Vagina (tissue), 2 donors: ENCODE measurements at regions not wholly inside any gene's neighbourhood (a gene's known extent, or its start where the extent isn't known, plus 50 kb on each side); places are given as distances from the start of the nearest gene placed in this dataset.

Source experiments
- CTCF ChIP-seq, 3 experiments: fragments of 450-650 bp in 2 of 3; fragments of 200-600 bp in 1 of 3; sonication (generic) in 1 of 3; IDR thresholded peaks; one replicate each; pipeline ENCODE4 v1.5.1; 2017 to 2019; ENCODE audit warnings: antibody characterized with exemption in 3 of 3, mild to moderate bottlenecking in 2 of 3, moderate library complexity in 2 of 3
- POLR2A ChIP-seq, 2 donors: fragments of 450-650 bp; IDR thresholded peaks; one replicate each; pipeline ENCODE4 v1.6.1; 2017; ENCODE audit warnings: antibody characterized with exemption in 2 of 2, mild to moderate bottlenecking in 2 of 2, moderate library complexity in 2 of 2
- POLR2AphosphoS5 ChIP-seq, 2 donors: sonication (generic); formaldehyde crosslinking; IDR thresholded peaks; one replicate each; pipeline ENCODE4 v1.9.0; 2017; ENCODE audit warnings: antibody characterized with exemption in 2 of 2, mild to moderate bottlenecking in 2 of 2, low read depth in 1 of 2; ENCODE audit not compliant: insufficient read depth in 1 of 2

- TF ChIP-seq CTCF (IDR thresholded peaks at IDR 0.05) (no peak), POLR2AphosphoS5 (IDR thresholded peaks at IDR 0.05; ENCODE audit: insufficient read depth in 1 of 2, low read depth in 1 of 2) (no peak), POLR2A (IDR thresholded peaks at IDR 0.05) (no peak)
Measured at GRCh38 chr3:732326-732928, 360.4 kb upstream of the CNTN6 start.
